EH (cell line): ENCODE measurements at regions not wholly inside any gene's neighbourhood (a gene's known extent, or its start where the extent isn't known, plus 50 kb on each side); places are given as distances from the start of the nearest gene placed in this dataset.

Experiments used
- DNase-seq: peaks from one replicate; pipeline ENCODE4 v3.0.0-alpha.2; 2015; ENCODE audit warnings: low read depth

- DNase-seq, result no peak
Observed at GRCh38 chr18:75588412-75588811, 160.9 kb upstream of the SMIM21 start.

- DNase-seq, result no peak
Observed at GRCh38 chr18:75587131-75587530, 159.6 kb upstream of the SMIM21 start.

GRCh38 chr18:75586130-75586889 lies 158.8 kb upstream of the SMIM21 start:
- DNase-seq, result no peak

- no peak for DNase-seq
Observed at GRCh38 chr18:75582940-75583339, 155.4 kb upstream of the SMIM21 start.

GRCh38 chr18:75582406-75582821 lies 154.9 kb upstream of the SMIM21 start:
- DNase-seq, result peak; percentile 45

GRCh38 chr18:75581336-75582131 lies 154.0 kb upstream of the SMIM21 start:
- DNase-seq, result peak; percentile 11

- DNase-seq, result no peak
Observed at GRCh38 chr18:75574187-75574586, 146.7 kb upstream of the SMIM21 start.

GRCh38 chr18:75563150-75563549 lies 135.6 kb upstream of the SMIM21 start:
- no peak for DNase-seq

GRCh38 chr18:75562216-75562615 lies 134.7 kb upstream of the SMIM21 start:
- no peak for DNase-seq

GRCh38 chr18:75558790-75559189 lies 131.3 kb upstream of the SMIM21 start:
- no peak for DNase-seq

GRCh38 chr18:75556841-75557240 lies 129.3 kb upstream of the SMIM21 start:
- no peak for DNase-seq

GRCh38 chr18:75554644-75555185 lies 127.2 kb upstream of the SMIM21 start:
- DNase-seq, result no peak

- no peak for DNase-seq
Observed at GRCh38 chr18:75554176-75554575, 126.7 kb upstream of the SMIM21 start.

- no peak for DNase-seq
Observed at GRCh38 chr18:75553021-75553420, 125.5 kb upstream of the SMIM21 start.

- no peak for DNase-seq
Observed at GRCh38 chr18:75551071-75551470, 123.6 kb upstream of the SMIM21 start.

- DNase-seq, result no peak
Observed at GRCh38 chr18:75548353-75548905, 120.9 kb upstream of the SMIM21 start.

- no peak for DNase-seq
Observed at GRCh38 chr18:75546964-75547363, 119.5 kb upstream of the SMIM21 start.

GRCh38 chr18:75545189-75545588 lies 117.7 kb upstream of the SMIM21 start:
- DNase-seq, result no peak

- DNase-seq, result peak; percentile 80
Observed at GRCh38 chr18:75544496-75544895, 117.0 kb upstream of the SMIM21 start.

- DNase-seq, result peak; percentile 57
Observed at GRCh38 chr18:75544051-75544481, 116.6 kb upstream of the SMIM21 start.

GRCh38 chr18:75538727-75539126 lies 111.2 kb upstream of the SMIM21 start:
- DNase-seq, result peak; percentile 81

GRCh38 chr18:75533950-75534349 lies 106.4 kb upstream of the SMIM21 start:
- DNase-seq, result peak; percentile 19

- peak; percentile 10 for DNase-seq
Observed at GRCh38 chr18:75533209-75533608, 105.7 kb upstream of the SMIM21 start.
